GM12891 (cell line): ENCODE measurements at regions not wholly inside any gene's neighbourhood (a gene's known extent, or its start where the extent isn't known, plus 50 kb on each side); places are given as distances from the start of the nearest gene placed in this dataset.

Experiments
- PAX5 ChIP-seq: IDR thresholded peaks from 2 replicates; pipeline ENCODE4 v1.6.1; 2011; ENCODE audit warnings: low read length, moderate library complexity, mild to moderate bottlenecking; ENCODE audit not compliant: insufficient read depth, severe bottlenecking
- POLR2A ChIP-seq: IDR thresholded peaks from 2 replicates; pipeline ENCODE4 v1.6.1; 2011; ENCODE audit warnings: low read depth, low read length, control low read depth
- POLR2AphosphoS5 ChIP-seq: IDR thresholded peaks from 2 replicates; pipeline ENCODE4 v1.6.1; 2011; ENCODE audit warnings: low read depth, low read length, control low read depth
- SPI1 ChIP-seq: IDR thresholded peaks from 2 replicates; pipeline ENCODE4 v1.6.1; 2011; ENCODE audit warnings: low read depth, low read length, control low read depth

DNA sequence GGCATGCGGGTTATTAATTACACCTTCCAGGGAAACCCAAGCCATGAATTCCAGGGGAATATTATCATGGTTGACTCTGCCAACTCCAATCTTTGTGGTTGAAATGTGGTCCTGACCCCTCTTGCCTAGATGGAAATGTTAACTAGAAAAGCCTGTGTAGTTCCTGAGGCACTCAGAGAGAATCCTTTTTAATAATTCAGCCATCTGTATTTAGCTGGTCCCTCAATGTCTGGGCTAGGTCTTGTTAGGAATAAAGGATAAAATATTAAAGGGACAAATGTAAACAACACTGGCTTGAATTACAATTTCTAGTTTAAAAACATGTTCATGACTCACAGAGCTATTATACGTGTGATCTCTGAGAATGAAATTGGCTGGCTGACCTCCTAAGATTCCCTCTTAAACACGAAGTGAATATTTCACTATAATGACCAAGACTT is 435.2 kb upstream of the SUCLG2 start:
- TF ChIP-seq POLR2A, result no peak
- no peak for TF ChIP-seq POLR2AphosphoS5
- TF ChIP-seq SPI1, result no peak
- no peak for TF ChIP-seq PAX5
